ENCODE measurements at regions not wholly inside any gene's neighbourhood (a gene's known extent, or its start where the extent isn't known, plus 50 kb on each side); places are given as distances from the start of the nearest gene placed in this dataset.
"Not testable (repeated sequence)": the region's sequence is repeated elsewhere in the genome, so short reads cannot be mapped to it uniquely, and the experiment has no call there.

GRCh38 chr4:100900945-100901344, 383.1 kb upstream of the EMCN start:
- DNase-seq (ENCODE audit: low read depth) = not testable (repeated sequence)

DNA sequence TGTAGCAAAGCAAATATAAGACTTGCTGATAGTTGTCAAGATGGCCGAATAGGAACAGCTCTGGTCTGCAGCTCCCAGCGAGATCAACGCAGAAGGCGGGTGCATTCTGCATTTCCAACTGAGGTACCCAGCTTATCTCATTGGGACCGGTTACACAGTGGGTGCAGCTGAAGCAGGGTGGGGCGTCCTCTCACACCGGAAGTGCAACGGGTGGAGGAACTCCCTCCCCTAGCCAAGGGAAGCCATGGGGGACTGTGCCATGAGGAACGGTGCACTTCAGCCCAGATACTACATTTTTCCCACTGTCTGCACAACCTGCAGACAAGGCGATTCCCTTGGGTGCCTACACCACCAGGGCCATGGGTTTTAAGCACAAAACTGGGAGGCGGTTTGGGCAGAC, 382.3 kb upstream of the EMCN start:
- no peak for DNase-seq (ENCODE audit: low read depth)

DNA sequence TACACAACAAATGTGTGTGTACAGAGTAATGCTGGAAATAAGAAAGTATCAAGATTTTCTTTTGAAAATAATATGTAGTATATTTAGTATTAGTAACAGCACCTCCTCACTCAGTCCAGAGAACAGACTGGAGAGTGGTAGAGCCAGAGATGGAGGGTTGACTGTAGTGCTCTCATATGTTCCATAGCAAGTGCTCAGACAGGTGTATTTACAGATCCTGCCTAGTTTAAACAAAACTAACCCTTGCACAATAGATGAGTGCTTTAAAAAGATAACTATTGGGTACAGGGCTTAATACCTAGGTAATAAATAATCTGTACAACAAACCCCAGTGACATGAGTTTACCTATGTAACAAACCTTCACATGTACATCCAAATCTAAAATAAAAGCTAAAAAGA, 381.0 kb upstream of the EMCN start:
- no peak for DNase-seq (ENCODE audit: low read depth)

- no peak for DNase-seq (ENCODE audit: low read depth)
These were observed 377.9 kb upstream of the EMCN start for GRCh38 chr4:100895556-100896197.

DNA sequence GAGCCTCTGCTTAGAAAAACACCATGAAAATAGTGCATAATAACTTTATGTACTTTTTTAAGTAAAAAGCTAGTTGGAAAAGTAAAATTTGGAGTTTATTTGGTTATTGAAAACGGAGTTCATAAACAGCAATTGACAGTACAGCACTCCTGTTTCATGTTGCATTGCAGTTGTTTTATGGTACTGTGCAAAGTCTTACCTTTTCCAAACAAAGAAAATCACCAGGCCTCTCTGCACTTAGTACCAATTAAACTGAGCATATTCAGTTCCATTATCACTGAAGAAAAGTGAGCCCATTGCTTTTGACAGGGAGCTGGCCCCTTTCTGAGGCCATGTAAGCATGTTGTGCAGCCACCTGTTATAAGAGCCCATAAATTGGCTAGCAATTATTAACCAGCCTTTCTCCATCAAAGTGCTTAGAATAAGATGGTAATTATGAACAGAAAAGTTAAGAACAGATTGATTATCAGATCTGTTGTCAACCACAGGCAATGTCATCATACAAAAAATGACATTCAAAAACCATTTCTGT, 376.6 kb upstream of the EMCN start:
- no peak for DNase-seq (ENCODE audit: low read depth)

GRCh38 chr4:100891808-100892207, 374.0 kb upstream of the EMCN start:
- DNase-seq (ENCODE audit: low read depth) = no peak

DNA sequence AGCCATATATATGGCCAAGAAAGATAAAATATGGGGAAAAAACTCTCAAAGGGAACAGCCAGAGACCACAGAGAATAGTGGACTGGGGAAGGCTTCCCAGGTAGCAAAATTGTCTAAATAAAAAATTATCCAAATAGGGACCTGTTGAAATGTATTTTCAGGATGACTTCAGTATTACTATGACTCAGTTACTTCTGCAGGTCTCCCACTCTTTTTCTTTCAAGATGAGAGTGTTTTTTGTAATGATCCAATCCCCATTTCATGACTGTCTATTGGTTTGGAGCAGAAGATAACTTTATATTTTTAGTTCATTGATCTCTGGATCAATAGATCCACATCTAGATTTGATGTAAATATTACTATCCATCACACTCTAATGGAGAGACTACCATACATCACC, 372.1 kb upstream of the EMCN start:
- DNase-seq (ENCODE audit: low read depth) = no peak

DNA sequence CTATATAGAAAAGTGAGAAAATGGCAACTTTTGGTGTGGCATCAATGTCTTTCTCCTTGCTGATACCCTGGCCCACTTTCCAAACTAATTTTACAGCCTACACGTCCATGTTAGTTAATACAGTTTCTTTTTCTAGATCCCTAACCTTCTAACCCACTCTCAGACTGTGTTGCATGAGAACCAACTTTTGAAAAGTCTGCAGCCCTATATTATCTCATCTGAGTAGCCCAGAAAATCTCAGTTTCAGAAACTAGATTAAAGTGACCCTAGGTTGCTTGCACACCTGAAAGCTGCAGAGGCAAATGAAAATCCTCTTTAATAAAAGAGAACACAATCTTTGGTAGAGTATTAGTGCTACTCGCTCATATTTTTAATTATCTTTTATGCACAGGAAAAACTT, 371.6 kb upstream of the EMCN start:
- no peak for DNase-seq (ENCODE audit: low read depth)

GRCh38 chr4:100882661-100883060, 364.8 kb upstream of the EMCN start:
- DNase-seq (ENCODE audit: low read depth) = no peak

- DNase-seq (ENCODE audit: low read depth) = no peak
These were observed 363.5 kb upstream of the EMCN start for GRCh38 chr4:100881283-100881682.

DNA sequence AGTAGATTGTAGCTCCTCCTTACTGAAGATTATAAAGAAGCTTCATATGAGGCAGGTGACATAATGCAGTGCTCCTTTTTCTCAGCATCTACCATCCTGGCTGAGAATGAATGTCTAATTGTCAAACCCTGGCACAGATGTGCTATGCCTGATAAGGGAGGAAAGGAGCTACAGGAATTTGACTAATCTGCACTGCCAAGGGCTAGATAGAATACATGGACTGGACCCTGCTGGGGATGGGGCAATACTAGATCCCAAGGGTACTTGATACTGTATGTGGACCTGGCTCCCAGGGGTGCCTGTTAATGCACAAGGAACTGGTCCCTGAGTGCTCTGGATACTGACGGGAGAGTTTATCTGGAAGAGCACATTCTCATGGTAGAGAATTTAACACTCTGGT, 362.2 kb upstream of the EMCN start:
- no peak for DNase-seq (ENCODE audit: low read depth)

DNA sequence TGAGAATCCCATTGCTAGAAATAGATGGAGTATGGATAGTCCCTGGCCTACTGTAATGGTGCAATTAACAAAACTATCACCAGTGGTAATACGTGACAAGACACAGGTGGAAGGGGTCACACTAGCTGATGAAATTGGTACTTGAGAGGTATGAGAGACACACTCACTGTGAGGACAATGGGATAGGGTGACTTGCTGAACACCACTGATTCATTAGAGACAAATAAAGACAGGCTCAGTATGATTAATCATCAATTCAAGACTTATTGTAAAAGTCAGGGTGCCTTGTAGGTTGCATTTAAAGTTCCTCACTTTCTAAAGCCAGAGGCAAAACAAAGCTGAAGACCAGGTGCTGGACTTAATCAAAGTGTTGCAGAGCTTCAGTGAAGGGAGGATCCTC, 361.6 kb upstream of the EMCN start:
- no peak for DNase-seq (ENCODE audit: low read depth)

DNA sequence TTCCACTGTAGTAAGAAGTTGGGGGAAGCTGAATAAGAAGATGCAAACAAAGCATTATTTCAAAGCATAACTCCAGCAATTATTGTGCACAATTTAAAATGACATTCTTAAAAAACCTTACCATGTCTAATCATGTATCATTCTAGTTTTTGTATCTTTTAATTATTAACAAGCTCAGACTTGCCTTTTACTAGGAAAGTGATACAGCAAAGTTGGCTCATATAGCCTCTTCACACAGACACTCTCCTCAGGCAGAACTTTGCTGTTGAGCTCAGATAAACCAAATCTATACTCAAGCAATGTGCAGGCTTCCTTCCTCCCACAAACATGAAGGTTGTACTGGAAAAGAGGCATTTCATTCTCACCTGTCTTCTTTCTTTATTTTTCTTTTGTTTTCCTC, 358.7 kb upstream of the EMCN start:
- DNase-seq (ENCODE audit: low read depth) = no peak

GRCh38 chr4:100875296-100876068, 357.7 kb upstream of the EMCN start:
- no peak for DNase-seq (ENCODE audit: low read depth)

DNA sequence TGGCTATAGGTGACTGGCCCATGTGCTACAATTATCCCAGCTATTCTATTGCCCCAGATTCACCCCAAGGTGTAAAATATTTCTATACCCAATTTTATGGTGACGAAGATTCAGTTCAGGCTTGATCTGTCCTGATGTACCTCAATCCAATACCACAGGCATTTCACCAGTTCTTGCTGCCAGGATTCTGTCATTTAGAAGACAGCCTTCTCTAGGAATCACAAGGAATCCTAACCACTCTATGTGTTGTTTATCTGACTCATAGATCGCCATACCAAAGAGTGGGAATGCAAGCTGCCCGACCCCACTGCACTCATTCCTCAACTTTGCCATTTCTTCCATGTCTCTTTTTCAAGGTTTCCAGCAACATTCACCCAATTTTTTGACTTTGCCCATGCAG, 355.0 kb upstream of the EMCN start:
- no peak for DNase-seq (ENCODE audit: low read depth)

DNA sequence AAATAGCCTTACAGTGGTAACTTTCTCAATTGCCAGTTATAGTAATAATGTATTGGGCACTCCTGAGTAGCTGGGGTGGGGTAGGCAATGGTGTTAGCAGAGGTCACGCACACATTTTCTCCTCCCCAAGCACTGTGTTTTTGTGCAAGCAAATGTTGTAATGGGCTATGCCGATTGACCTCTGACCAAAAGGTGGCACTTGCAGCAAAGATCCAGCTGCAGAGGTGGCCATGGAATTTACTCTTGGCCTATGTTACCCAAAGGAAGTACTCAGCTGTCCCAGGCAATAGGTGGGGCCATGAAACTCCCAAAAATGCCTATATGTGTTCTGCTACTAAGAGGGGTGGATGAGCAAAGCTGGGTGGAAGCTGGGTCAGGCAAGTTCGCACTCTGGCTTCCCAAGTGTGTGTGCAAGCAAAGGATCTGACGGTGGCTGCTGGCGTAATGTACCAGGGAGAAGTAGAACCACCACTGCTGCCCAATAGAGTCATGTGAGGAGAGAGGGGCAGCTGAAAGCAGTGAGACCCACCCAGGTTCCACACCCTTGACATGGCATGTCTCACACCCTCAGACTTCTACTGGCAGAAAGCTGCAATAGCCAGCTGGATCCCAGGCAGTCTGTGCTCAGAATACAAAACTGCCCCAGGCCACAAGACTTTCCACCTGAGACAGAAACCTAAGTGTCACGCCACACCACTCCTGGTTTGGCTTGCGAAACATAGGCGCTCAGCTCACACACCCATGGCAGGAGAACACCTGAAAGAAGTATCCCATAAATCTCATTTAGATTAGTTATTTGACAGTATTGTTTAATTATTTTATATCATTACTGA, 353.3 kb upstream of the EMCN start:
- DNase-seq (ENCODE audit: low read depth) = no peak

DNA sequence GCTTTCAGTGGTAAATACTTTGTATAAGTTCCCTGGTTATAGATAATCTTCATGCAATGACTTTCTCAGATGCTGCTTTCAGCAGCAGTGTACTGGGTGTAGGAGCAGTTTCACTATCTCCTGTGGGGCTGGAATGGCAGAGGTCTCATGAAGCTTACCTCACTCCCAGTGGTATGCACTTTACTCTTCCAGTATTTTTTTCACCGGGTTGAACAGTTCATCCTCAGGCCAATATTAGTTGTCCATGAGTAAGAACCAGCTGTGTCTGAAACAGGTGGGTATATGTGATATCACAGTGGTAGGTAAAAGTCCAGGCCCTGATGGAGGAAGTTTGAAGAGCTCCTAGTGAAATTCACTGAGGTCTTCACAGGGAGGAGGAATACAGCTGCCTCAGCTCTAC, 351.5 kb upstream of the EMCN start:
- no peak for DNase-seq (ENCODE audit: low read depth)

DNA sequence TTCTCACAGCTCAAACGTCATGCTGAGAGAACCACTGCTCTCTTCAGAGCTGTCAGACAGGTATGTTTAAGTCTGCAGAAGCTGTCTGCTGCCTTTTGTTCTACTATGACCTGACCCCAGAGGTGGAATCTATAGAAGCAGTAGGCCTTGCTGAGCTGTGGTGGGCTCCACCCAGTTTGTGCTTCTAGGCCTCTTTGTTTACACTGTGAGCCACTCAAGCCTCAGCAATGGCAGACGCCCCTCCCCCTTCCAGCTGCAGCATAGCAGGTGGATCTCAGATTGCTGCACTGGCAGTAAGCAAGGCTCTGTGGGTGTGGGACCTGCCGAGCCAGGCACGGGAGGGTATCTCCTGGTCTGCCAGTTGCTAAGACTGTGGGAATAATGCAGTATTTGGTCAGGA, 350.5 kb upstream of the EMCN start:
- not testable (repeated sequence) for DNase-seq (ENCODE audit: low read depth)

GRCh38 chr4:100852326-100852725, 334.5 kb upstream of the EMCN start:
- no peak for DNase-seq (ENCODE audit: low read depth)

- DNase-seq (ENCODE audit: low read depth) = no peak
These were observed 331.5 kb upstream of the EMCN start for GRCh38 chr4:100849319-100849718.

DNA sequence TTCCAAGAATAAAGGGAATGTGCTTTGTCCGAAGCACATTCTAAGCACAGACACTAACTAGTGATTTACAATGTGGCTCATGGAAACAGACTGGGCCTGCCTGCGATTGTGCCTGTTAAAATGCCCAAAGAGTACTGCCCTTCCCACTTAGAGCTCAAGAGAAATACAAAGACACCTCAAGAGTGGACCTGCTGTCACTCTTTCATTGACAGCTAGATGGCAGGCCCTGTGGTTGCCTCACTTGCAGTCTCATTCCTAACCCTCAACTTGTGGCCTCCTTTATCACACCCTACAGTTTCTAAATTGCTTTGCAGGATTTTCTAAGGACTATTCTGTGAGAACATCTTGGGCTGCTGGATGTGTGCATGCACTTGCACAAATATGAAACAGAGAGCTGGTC, 331.0 kb upstream of the EMCN start:
- DNase-seq (ENCODE audit: low read depth) = no peak

GRCh38 chr4:100843910-100844309, 326.1 kb upstream of the EMCN start:
- DNase-seq (ENCODE audit: low read depth) = no peak

GRCh38 chr4:100842856-100843255, 325.0 kb upstream of the EMCN start:
- DNase-seq (ENCODE audit: low read depth) = no peak
